Stimulated activated CD4-positive, alpha-beta T cell treated with anti-CD3 and anti-CD28 coated beads, Interleukin-4, amount 100 ng/mL, for 48 hours (primary cell): ENCODE measurements at regions not wholly inside any gene's neighbourhood (a gene's known extent, or its start where the extent isn't known, plus 50 kb on each side); places are given as distances from the start of the nearest gene placed in this dataset.
"Not testable (repeated sequence)": the region's sequence is repeated elsewhere in the genome, so short reads cannot be mapped to it uniquely, and the experiment has no call there.

Experiments
- DNase-seq, 2 donors: peaks; one replicate each; pipeline ENCODE4 v3.0.0-alpha.2; 2020; ENCODE audit warnings: low read depth in 2 of 2

GRCh38 chr9:110023221-110023620, 184.7 kb downstream of the C9orf152 start:
- not testable (repeated sequence) for DNase-seq

- DNase-seq, result no peak
Observed at GRCh38 chr9:110025551-110026170, 182.3 kb downstream of the C9orf152 start.

- no peak for DNase-seq
Observed at GRCh38 chr9:110027671-110028081, 180.3 kb downstream of the C9orf152 start.

- DNase-seq, result no peak
Observed at GRCh38 chr9:110028271-110028670, 179.7 kb downstream of the C9orf152 start.

GRCh38 chr9:110028676-110029075, 179.3 kb downstream of the C9orf152 start:
- no peak for DNase-seq

- no peak for DNase-seq
Observed at GRCh38 chr9:110029429-110029955, 178.5 kb downstream of the C9orf152 start.

GRCh38 chr9:110029956-110030480, 177.9 kb downstream of the C9orf152 start:
- DNase-seq, result no peak

- no peak for DNase-seq
Observed at GRCh38 chr9:110030632-110031031, 177.3 kb downstream of the C9orf152 start.

- no peak for DNase-seq
Observed at GRCh38 chr9:110031511-110032173, 176.3 kb downstream of the C9orf152 start.

- DNase-seq, result not testable (repeated sequence)
Observed at GRCh38 chr9:110032532-110032931, 175.4 kb downstream of the C9orf152 start.

GRCh38 chr9:110033869-110034268, 174.1 kb downstream of the C9orf152 start:
- DNase-seq, result no peak

- DNase-seq, result no peak
Observed at GRCh38 chr9:110036286-110036685, 171.7 kb downstream of the C9orf152 start.

GRCh38 chr9:110040788-110041187, 167.2 kb downstream of the C9orf152 start:
- no peak for DNase-seq

GRCh38 chr9:110041452-110041851, 166.5 kb downstream of the C9orf152 start:
- no peak for DNase-seq

- no peak for DNase-seq
Observed at GRCh38 chr9:110047232-110047954, 160.6 kb downstream of the C9orf152 start.

GRCh38 chr9:110047955-110048402, 160.0 kb downstream of the C9orf152 start:
- peak in 1 of 2 donors; percentile 4 for DNase-seq

- DNase-seq, result peak; percentile 72 to 82
Observed at GRCh38 chr9:110048403-110048975, 159.5 kb downstream of the C9orf152 start.

- DNase-seq, result peak in 1 of 2 donors; percentile 11
Observed at GRCh38 chr9:110048976-110049698, 158.8 kb downstream of the C9orf152 start.

GRCh38 chr9:110049699-110050450, 158.1 kb downstream of the C9orf152 start:
- peak; percentile 19 to 27 for DNase-seq

- peak in 1 of 2 donors; percentile 11 for DNase-seq
Observed at GRCh38 chr9:110050925-110051355, 157.0 kb downstream of the C9orf152 start.
